NT2/D1 (cell line): ENCODE measurements at regions not wholly inside any gene's neighbourhood (a gene's known extent, or its start where the extent isn't known, plus 50 kb on each side); places are given as distances from the start of the nearest gene placed in this dataset.

Source experiments
- SUZ12 ChIP-seq: IDR thresholded peaks from 2 replicates; pipeline ENCODE4 v1.6.1; 2011; ENCODE audit not compliant: insufficient read length, insufficient read depth; ENCODE audit errors: extremely low read depth
- YY1 ChIP-seq: IDR thresholded peaks from 2 replicates; pipeline ENCODE4 v1.6.1; 2011; ENCODE audit not compliant: insufficient read length, insufficient read depth
- ZNF274 ChIP-seq: IDR thresholded peaks from 2 replicates; pipeline ENCODE4 v1.6.1; 2011; ENCODE audit warnings: mild to moderate bottlenecking, low read depth, low read length

DNA sequence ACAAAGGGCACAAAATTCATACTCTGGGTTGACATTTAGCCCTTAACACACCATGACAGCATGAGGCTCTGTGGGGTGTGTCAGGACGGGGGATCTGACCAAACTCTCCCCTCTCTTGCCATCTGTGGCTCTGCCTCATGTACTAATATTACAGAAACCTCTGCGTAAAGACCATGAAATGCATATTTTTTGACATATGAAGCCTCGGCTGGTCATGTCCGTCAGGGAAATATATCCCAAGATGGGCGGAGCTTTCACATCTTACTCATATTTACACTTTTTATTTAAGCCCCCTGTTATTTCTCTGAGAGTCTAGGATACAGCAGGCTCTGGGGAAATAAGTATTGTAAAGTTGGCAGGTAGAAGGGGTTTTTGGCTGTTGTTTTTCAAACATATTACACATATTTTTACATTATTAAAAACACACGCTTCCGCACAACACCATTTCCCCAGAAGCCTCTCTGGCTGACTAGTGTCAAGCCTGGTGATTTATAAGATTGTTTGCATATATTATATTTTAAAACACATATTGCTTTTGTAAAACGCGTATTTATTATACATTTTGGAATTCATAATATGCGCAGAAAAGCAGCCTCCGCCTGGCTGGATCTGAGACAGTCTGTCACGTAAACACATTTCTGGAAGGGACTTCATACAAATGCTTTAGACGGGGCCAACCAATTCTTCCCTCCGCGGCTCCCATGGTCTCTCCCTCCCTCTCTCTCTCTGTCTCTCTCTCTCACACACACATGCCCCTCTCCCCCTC, 237.7 kb upstream of the ZFHX3 start:
- TF ChIP-seq YY1 (no peak), ZNF274 (no peak), SUZ12 (no peak)
